ENCODE measurements at regions not wholly inside any gene's neighbourhood (a gene's known extent, or its start where the extent isn't known, plus 50 kb on each side); places are given as distances from the start of the nearest gene placed in this dataset.

DNA sequence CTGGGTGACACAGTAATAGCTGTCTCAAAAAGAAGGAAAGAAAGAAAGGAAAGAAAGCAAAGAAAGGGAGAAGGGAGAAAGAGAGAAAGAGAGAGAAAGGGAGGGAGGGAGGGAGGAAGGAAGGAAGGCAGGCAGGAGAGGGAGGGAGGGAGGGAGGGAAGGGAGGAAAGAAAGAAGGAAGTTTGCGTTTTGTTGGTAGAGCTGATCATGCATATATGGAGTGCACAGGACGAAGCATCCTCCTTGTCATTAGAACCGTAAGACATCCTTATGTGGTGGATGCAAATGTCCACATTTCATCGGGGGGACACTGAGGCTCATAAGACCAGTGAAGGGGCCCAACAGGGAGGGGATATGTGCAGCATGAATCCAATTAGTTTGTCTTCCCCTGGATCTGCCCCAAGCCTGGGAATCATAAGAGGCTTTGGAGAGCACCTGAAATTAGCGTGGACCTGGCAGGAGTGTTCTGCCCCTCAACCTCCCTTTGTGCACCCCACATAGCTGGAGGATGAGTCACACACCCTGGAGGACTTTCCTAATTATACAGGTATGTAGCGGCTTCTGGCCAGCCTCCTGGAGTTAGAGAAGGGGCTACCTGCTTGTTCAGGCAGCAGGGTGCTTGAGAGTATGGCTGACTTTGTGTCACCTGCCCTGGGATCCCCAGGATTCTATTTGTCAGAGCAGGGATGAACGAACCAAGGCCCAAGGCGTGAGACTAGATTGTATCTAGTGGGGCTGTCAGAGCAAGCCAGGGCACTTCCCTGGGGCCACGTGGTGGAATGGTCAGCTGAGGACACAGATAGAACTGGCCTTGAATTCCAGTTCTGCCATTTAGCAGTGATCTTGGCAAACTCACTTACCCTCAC is 119.7 kb upstream of the CD82 start:
- H3K36me3 ChIP-seq (ENCODE audit: control insufficient read depth in 2 of 2, extremely low read depth in 1 of 2, insufficient read depth in 1 of 2, low read length in 1 of 2) = no peaks in the 10 kb centered on the region
- H3K4me1 ChIP-seq (ENCODE audit: control insufficient read depth in 1 of 2, extremely low read depth in 1 of 2, insufficient read depth in 2 of 2, low read length in 2 of 2) = no peaks in the 10 kb centered on the region
- ChIA-PET CTCF (no interaction called here), POLR2A (no interaction called here)
- no peak for ATAC-seq (replicated peaks in 1 of 4)
- WGBS (ENCODE audit: insufficient coverage) = 60% methylated on average over 8 of the region's 9 CpGs
- no peaks in the 10 kb centered on the region for H3K9me3 ChIP-seq
- Mint-ChIP-seq H3K27ac (no peak overlapping the region), H3K4me1 (no peaks in the 10 kb centered on the region), H3K9me3 (peaks cover 0 to 16% (median 7%) of the 10 kb centered on the region in 3 donors), H3K4me3 (no peak overlapping the region), H3K36me3 (no peaks in the 10 kb centered on the region), H3K27me3 (peaks cover 6 to 15% of the 10 kb centered on the region in 2 donors)
- H3K27ac ChIP-seq (ENCODE audit: low read length) = no peak overlapping the region
- peaks cover 0 to 27% of the 10 kb centered on the region in 2 experiments for H3K27me3 ChIP-seq (replicated peaks in 1 of 2; ENCODE audit: control insufficient read depth in 2 of 2, extremely low read depth in 1 of 2, insufficient read depth in 2 of 2, low read length in 1 of 2)
- no peak for DNase-seq
- no peak overlapping the region for H3K4me3 ChIP-seq (ENCODE audit: control insufficient read depth in 1 of 2, extremely low read depth in 1 of 2, low read length in 1 of 2)

DNA sequence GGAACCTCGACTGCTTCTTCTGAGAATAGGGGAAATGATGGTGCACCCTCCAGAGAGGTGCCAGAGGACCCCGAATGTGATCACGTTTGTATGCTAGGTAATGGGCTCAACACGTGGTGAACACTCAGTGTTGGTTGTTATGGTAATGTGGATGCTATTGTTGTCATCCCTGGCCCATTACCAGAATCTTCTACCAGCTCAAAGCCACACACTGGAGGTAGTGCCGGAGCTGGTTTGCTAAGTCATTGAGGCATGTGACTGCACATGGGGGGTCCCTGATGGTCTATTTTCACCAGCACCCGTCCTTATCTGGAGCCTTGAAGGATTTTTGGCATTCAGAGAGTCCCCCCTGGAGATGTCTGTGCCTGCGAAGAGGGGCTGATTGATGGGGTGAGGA is 119.1 kb upstream of the CD82 start:
- CTCF ChIA-PET = no interaction called here
- Histone ChIP-seq H3K9me3 (no peaks in the 10 kb centered on the region), H3K4me3 (ENCODE audit: control insufficient read depth in 1 of 2, extremely low read depth in 1 of 2, low read length in 1 of 2) (no peak overlapping the region), H3K4me1 (ENCODE audit: control insufficient read depth in 1 of 2, extremely low read depth in 1 of 2, insufficient read depth in 2 of 2, low read length in 2 of 2) (no peaks in the 10 kb centered on the region), H3K27me3 (replicated peaks in 1 of 2; ENCODE audit: control insufficient read depth in 2 of 2, extremely low read depth in 1 of 2, insufficient read depth in 2 of 2, low read length in 1 of 2) (peaks cover 0 to 27% of the 10 kb centered on the region in 2 experiments), H3K36me3 (ENCODE audit: control insufficient read depth in 2 of 2, extremely low read depth in 1 of 2, insufficient read depth in 1 of 2, low read length in 1 of 2) (no peaks in the 10 kb centered on the region), H3K27ac (ENCODE audit: low read length) (no peak overlapping the region)
- POLR2A ChIA-PET = no interaction called here
- peaks cover 0 to 15% (median 7%) of the 10 kb centered on the region in 3 donors for H3K9me3 Mint-ChIP-seq
- 53% methylated on average over 6 of the region's 7 CpGs for WGBS (ENCODE audit: insufficient coverage)
- DNase-seq (no peak), ATAC-seq (replicated peaks in 1 of 4) (no peak)
- H3K36me3 Mint-ChIP-seq = no peaks in the 10 kb centered on the region
- no peaks in the 10 kb centered on the region for H3K4me1 Mint-ChIP-seq
- H3K27ac Mint-ChIP-seq = no peak overlapping the region
- no peak overlapping the region for H3K4me3 Mint-ChIP-seq
- H3K27me3 Mint-ChIP-seq = peaks cover 6 to 11% of the 10 kb centered on the region in 2 donors

DNA sequence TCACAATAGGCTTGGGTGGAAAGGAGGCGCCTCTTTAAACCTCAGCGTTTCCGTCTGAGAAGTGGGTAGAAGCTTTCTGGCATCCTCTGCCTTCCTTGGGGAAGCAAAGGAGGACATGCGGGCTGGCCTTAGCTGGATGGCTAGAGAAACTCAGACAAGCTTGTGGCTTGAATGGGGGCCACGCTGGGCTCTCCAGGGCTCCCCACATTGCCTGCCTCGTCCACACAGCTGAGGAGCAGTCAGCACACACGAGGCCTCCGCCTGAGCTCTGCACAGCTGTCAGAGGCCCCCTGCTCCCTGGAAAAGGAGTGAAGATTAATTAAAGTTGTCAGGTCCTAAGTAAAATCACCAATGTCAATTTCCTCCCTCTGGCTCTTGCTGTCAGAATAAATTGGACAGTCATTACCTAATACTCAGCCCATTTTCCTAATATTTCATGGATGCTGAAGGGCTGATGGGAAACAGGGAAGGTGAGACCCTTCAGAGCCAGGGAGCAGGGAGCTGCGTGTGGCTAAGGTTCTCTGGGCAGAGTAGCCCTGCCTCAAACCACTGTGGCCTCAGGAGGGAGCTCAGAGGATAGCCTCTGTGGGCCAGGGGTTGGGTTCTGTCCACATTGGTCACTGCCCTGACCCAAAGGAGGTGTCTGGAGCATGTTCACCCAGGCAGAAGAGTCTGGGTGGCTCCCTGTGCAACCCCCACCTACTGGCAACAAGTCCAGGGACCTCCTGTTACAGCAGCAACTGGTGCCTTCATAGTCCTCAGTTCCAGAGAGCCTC is 118.3 kb upstream of the CD82 start:
- 73% methylated on average over 7 of the region's 9 CpGs for WGBS (ENCODE audit: insufficient coverage)
- H3K4me1 Mint-ChIP-seq = no peaks in the 10 kb centered on the region
- peaks cover 0 to 27% of the 10 kb centered on the region in 2 experiments for H3K27me3 ChIP-seq (replicated peaks in 1 of 2; ENCODE audit: control insufficient read depth in 2 of 2, extremely low read depth in 1 of 2, insufficient read depth in 2 of 2, low read length in 1 of 2)
- peaks cover 6 to 10% of the 10 kb centered on the region in 2 donors for H3K27me3 Mint-ChIP-seq
- no peak for DNase-seq
- H3K4me1 ChIP-seq (ENCODE audit: control insufficient read depth in 1 of 2, extremely low read depth in 1 of 2, insufficient read depth in 2 of 2, low read length in 2 of 2) = no peaks in the 10 kb centered on the region
- H3K27ac Mint-ChIP-seq = no peak overlapping the region
- ChIA-PET CTCF (no interaction called here), POLR2A (no interaction called here)
- H3K9me3 Mint-ChIP-seq = peaks cover 0 to 8% (median 5%) of the 10 kb centered on the region in 3 donors
- no peak overlapping the region for H3K4me3 Mint-ChIP-seq
- no peaks in the 10 kb centered on the region for H3K36me3 ChIP-seq (ENCODE audit: control insufficient read depth in 2 of 2, extremely low read depth in 1 of 2, insufficient read depth in 1 of 2, low read length in 1 of 2)
- no peaks in the 10 kb centered on the region for H3K36me3 Mint-ChIP-seq
- H3K9me3 ChIP-seq = no peaks in the 10 kb centered on the region
- H3K27ac ChIP-seq (ENCODE audit: low read length) = no peak overlapping the region
- ATAC-seq (replicated peaks in 1 of 4) = no peak
- H3K4me3 ChIP-seq (ENCODE audit: control insufficient read depth in 1 of 2, extremely low read depth in 1 of 2, low read length in 1 of 2) = no peak overlapping the region

DNA sequence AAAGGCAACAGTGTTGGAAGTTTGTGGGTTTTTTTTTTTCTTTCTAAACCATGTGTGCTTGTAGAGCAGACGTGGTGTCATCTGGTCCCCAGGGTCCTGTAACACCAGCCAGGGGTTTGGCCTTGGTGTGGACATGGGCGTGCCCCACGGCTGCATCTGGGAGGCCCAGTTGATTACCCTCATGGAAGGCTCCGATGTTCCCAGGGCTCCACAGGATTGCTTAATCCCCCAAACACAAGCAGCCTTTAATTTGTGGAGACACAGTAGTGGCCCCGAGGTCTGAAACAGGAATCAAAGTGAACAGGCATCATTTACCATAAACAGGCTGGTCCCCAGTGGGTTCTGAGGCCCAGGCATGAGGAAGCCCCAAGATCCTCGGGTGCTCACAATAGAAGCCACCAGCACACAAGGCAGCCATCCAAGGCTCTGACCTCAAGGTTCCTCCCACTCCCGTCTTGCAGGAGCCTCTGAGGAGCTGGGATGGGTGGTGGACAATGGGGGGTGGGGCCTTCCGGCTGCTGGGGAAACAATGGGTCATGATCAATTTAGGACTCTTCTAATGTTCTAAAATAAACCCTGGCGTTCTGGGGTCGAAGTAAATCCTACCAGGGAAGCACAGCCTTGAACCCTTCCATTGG is 115.0 kb upstream of the CD82 start:
- 70% methylated on average over 2 of the region's 10 CpGs for WGBS (ENCODE audit: insufficient coverage)
- no peaks in the 10 kb centered on the region for H3K36me3 ChIP-seq (ENCODE audit: control insufficient read depth in 2 of 2, extremely low read depth in 1 of 2, insufficient read depth in 1 of 2, low read length in 1 of 2)
- no peak overlapping the region for H3K27ac ChIP-seq (ENCODE audit: low read length)
- H3K27me3 ChIP-seq (replicated peaks in 1 of 2; ENCODE audit: control insufficient read depth in 2 of 2, extremely low read depth in 1 of 2, insufficient read depth in 2 of 2, low read length in 1 of 2) = peaks cover 0 to 19% of the 10 kb centered on the region in 2 experiments
- ChIA-PET POLR2A (interaction anchor here in 1 of 2 donors (0.5 kb wide), 1 partner anchor 159 kb away, joined by 4 read pairs; no protein-coding TSS in a partner anchor), CTCF (no interaction called here)
- Mint-ChIP-seq H3K36me3 (no peaks in the 10 kb centered on the region), H3K4me1 (no peaks in the 10 kb centered on the region), H3K27ac (no peak overlapping the region), H3K4me3 (no peak overlapping the region), H3K27me3 (no peaks in the 10 kb centered on the region), H3K9me3 (no peaks in the 10 kb centered on the region)
- ATAC-seq (replicated peaks in 1 of 4) = no peak
- DNase-seq = no peak
- H3K4me1 ChIP-seq (ENCODE audit: control insufficient read depth in 1 of 2, extremely low read depth in 1 of 2, insufficient read depth in 2 of 2, low read length in 2 of 2) = no peaks in the 10 kb centered on the region
- no peak overlapping the region for H3K4me3 ChIP-seq (ENCODE audit: control insufficient read depth in 1 of 2, extremely low read depth in 1 of 2, low read length in 1 of 2)
- H3K9me3 ChIP-seq = no peaks in the 10 kb centered on the region

DNA sequence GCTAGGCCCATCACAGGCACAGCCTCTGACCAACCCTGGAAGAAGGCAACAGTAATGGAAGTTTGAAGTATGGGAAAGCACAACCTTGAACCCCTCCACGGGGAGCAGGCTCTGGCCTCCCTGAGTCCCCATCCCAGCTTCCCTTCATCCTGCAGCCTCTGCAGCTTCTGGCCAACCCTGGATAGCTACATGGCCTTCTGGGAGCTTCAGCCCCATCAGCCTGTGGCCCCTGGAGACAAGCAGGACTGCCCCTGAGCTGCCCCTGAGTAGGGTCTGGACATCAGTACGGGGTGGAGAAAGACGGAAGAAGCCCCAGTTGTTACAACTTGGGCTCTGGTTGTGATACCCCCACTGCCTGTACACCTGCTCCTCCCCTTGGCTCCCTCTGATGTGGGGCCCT is 113.8 kb upstream of the CD82 start:
- no peak for ATAC-seq (replicated peaks in 1 of 4)
- no peak overlapping the region for H3K27ac Mint-ChIP-seq
- H3K27ac ChIP-seq (ENCODE audit: low read length) = no peak overlapping the region
- POLR2A ChIA-PET = no interaction called here
- DNase-seq = no peak
- H3K4me3 ChIP-seq (ENCODE audit: control insufficient read depth in 1 of 2, extremely low read depth in 1 of 2, low read length in 1 of 2) = no peak overlapping the region
- H3K27me3 ChIP-seq (replicated peaks in 1 of 2; ENCODE audit: control insufficient read depth in 2 of 2, extremely low read depth in 1 of 2, insufficient read depth in 2 of 2, low read length in 1 of 2) = peaks cover 0 to 19% of the 10 kb centered on the region in 2 experiments
- H3K9me3 ChIP-seq = no peaks in the 10 kb centered on the region
- 67% methylated on average over 3 of the region's 3 CpGs for WGBS (ENCODE audit: insufficient coverage)
- no peaks in the 10 kb centered on the region for H3K4me1 ChIP-seq (ENCODE audit: control insufficient read depth in 1 of 2, extremely low read depth in 1 of 2, insufficient read depth in 2 of 2, low read length in 2 of 2)
- no peaks in the 10 kb centered on the region for H3K9me3 Mint-ChIP-seq
- H3K4me1 Mint-ChIP-seq = no peaks in the 10 kb centered on the region
- CTCF ChIA-PET = no interaction called here
- H3K36me3 Mint-ChIP-seq = no peaks in the 10 kb centered on the region
- H3K27me3 Mint-ChIP-seq = peaks cover 0 to 2% of the 10 kb centered on the region in 2 donors
- no peaks in the 10 kb centered on the region for H3K36me3 ChIP-seq (ENCODE audit: control insufficient read depth in 2 of 2, extremely low read depth in 1 of 2, insufficient read depth in 1 of 2, low read length in 1 of 2)
- H3K4me3 Mint-ChIP-seq = no peak overlapping the region

DNA sequence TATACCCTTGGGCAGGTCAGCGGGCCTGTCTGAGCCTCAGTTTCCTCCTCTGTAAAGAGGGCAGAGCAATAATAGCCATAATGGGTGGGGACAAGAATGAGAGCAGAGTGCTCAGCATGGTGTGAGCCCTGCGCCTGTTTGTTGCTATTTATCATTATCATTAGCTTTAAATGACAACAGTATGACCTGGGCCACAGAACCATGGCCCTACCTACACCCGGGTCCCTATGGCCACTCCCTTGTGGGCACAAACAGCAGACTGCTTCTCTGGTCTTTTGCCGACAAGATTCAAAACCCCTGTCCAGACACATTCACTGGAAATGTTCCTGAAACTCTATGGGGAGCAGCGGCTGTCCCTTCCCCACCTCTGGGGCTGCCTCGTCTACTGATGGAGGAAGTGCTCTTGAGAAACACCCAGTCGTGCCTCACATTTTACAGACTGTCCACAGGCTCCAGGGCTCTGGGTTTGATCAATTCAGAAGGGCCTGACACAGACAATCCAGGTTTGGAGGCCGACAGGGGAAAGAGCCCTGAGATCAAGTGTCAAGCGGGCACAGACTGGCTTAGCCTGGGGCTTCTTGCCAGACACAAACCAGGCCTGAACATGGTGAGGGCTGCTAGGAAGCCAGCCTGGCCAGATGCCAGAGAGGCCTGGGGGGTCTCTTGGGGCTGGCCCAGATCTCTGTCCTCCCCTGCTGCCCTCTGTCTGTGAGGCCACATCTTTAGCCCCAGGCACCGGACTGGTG is 112.5 kb upstream of the CD82 start:
- ChIA-PET POLR2A (no interaction called here), CTCF (interaction anchor here in 1 of 2 donors (0.6 kb wide), 1 partner anchor 941 kb away, joined by 3 read pairs; no protein-coding TSS in a partner anchor)
- H3K4me1 ChIP-seq (ENCODE audit: control insufficient read depth in 1 of 2, extremely low read depth in 1 of 2, insufficient read depth in 2 of 2, low read length in 2 of 2) = no peaks in the 10 kb centered on the region
- Mint-ChIP-seq H3K9me3 (no peaks in the 10 kb centered on the region), H3K4me3 (no peak overlapping the region), H3K27ac (no peak overlapping the region), H3K4me1 (no peaks in the 10 kb centered on the region), H3K27me3 (peaks cover 0 to 2% of the 10 kb centered on the region in 2 donors), H3K36me3 (no peaks in the 10 kb centered on the region)
- no peak overlapping the region for H3K4me3 ChIP-seq (ENCODE audit: control insufficient read depth in 1 of 2, extremely low read depth in 1 of 2, low read length in 1 of 2)
- no peaks in the 10 kb centered on the region for H3K36me3 ChIP-seq (ENCODE audit: control insufficient read depth in 2 of 2, extremely low read depth in 1 of 2, insufficient read depth in 1 of 2, low read length in 1 of 2)
- peaks cover 0 to 15% of the 10 kb centered on the region in 2 experiments for H3K27me3 ChIP-seq (replicated peaks in 1 of 2; ENCODE audit: control insufficient read depth in 2 of 2, extremely low read depth in 1 of 2, insufficient read depth in 2 of 2, low read length in 1 of 2)
- no peak overlapping the region for H3K27ac ChIP-seq (ENCODE audit: low read length)
- WGBS (ENCODE audit: insufficient coverage) = 64% methylated on average over 5 of the region's 10 CpGs
- no peak for DNase-seq
- ATAC-seq (replicated peaks in 1 of 4) = no peak
- no peaks in the 10 kb centered on the region for H3K9me3 ChIP-seq
